BLaER1 treated with 17β-estradiol and CSF1 and Interleukin-3, amounts not matched to agents 10 nM and 100 nM (cell line): ENCODE measurements at regions not wholly inside any gene's neighbourhood (a gene's known extent, or its start where the extent isn't known, plus 50 kb on each side); places are given as distances from the start of the nearest gene placed in this dataset.

ENCODE experiments used
- H3K27ac ChIP-seq, 11 experiments: shearing (Covaris generic); formaldehyde crosslinking; 2 replicates each; pipeline ENCODE4 v1.8.1; 2022
- H3K27me3 ChIP-seq, 11 experiments: shearing (Covaris generic); formaldehyde crosslinking; 2 replicates each; pipeline ENCODE4 v1.8.1; 2022
- H3K36me3 ChIP-seq, 11 experiments: shearing (Covaris generic); formaldehyde crosslinking; 2 replicates each; pipeline ENCODE4 v1.8.1; 2022
- H3K4me1 ChIP-seq, 10 experiments: shearing (Covaris generic); formaldehyde crosslinking; 2 replicates each; pipeline ENCODE4 v1.8.1; 2022
- H3K4me2 ChIP-seq, 11 experiments: shearing (Covaris generic); formaldehyde crosslinking; 2 replicates each; pipeline ENCODE4 v1.8.1; 2022
- H3K4me3 ChIP-seq, 10 experiments: shearing (Covaris generic); formaldehyde crosslinking; 2 replicates each; pipeline ENCODE4 v1.8.1; 2022
- H3K9ac ChIP-seq, 11 experiments: shearing (Covaris generic); formaldehyde crosslinking; 2 replicates each; pipeline ENCODE4 v1.8.1; 2022
- H3K9me3 ChIP-seq, 11 experiments: shearing (Covaris generic); formaldehyde crosslinking; replicated peaks in 1 of 11; 2 replicates each; pipeline ENCODE4 v1.8.1; 2022
- H4K20me1 ChIP-seq, 11 experiments: shearing (Covaris generic); formaldehyde crosslinking; 2 replicates each; pipeline ENCODE4 v1.8.1; 2022
- Cebpa-rat ChIP-seq, 11 experiments: shearing (Covaris generic); IDR thresholded peaks; 2 replicates each; pipeline ENCODE4 v1.8.1; 2022

DNA sequence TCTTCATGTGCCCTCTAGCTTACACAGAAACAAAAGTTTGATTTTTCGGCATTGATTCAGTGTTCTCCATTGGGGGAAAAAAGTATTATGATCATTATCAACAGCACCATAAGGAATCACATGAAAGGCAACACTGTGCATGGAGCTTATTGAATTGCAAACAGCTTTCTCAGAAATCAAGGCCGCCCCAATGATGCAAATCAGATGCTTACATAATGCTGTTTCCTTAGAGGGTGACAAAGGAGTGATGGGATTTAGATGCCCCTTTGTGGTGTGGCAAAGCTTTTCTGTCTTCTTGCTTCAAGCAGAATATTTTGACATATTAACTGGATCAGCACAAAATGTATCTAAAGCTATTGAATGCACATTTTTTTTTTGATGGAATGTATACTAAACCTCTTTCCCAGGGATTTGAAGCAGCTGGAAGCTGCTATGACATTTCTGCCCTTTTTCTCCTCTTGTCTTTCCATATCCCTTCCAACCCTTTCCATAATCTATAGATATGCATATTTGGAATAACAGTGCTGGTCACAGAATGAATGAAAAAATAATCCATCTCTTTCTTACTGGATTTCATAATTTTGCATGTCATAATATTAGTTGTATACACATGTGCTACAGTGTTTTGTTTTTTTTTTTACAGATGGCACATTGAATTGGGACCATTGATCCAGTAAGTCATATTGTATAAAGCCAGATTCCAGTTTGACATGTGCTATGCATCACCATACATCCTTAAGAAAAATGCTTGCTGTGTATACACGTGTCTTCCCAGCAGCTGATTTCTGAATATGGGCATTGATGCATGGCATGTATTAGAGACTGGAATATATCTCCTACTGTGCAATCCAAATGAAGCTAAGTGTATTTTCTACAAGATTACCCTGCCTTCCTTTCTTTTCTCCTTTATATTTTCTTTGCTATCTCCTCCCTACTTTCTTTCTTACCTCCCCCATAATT, 259.7 kb upstream of the DCN start:
- H3K4me2 ChIP-seq: no peak overlapping the region
- H4K20me1 ChIP-seq: no peaks in the 10 kb centered on the region
- H3K4me3 ChIP-seq: no peak overlapping the region
- no peaks in the 10 kb centered on the region for H3K27me3 ChIP-seq
- H3K27ac ChIP-seq: no peak overlapping the region
- H3K4me1 ChIP-seq: peaks cover 0 to 10% (median 6%) of the 10 kb centered on the region in 10 experiments; a peak in 4 of 20 replicates
- no peak for TF ChIP-seq Cebpa-rat (IDR thresholded peaks at IDR 0.05)
- no peak overlapping the region for H3K9ac ChIP-seq
- H3K36me3 ChIP-seq: no peaks in the 10 kb centered on the region
- H3K9me3 ChIP-seq: peaks cover 0 to 5% (median 0%) of the 10 kb centered on the region in 11 experiments; a peak in 2 of 22 replicates

DNA sequence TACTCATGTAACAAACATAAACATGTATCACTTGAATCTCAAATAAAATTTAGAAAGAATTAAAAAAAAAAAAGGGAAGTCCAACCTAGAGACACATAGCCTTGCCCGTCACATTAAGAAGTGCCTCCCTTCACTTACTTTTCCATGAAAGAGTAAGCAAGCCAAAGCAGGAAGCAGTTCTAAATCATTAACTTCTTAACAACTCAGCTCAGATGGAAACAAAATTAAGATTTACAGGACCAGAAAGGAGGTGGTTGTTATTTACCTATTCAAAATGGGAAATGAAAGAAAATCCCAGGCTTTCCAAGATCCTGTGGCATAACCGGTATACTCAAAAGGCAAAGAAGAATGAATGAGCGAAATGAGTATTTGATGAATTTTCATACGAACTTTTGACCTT, 258.6 kb upstream of the DCN start:
- Histone ChIP-seq H3K4me2 (no peak overlapping the region), H3K4me3 (no peak overlapping the region), H3K9ac (no peak overlapping the region), H3K27ac (no peak overlapping the region), H3K27me3 (no peaks in the 10 kb centered on the region), H3K4me1 (peaks cover 0 to 10% (median 6%) of the 10 kb centered on the region in 10 experiments; a peak in 4 of 20 replicates), H3K36me3 (no peaks in the 10 kb centered on the region), H4K20me1 (no peaks in the 10 kb centered on the region), H3K9me3 (peaks cover 0 to 5% (median 0%) of the 10 kb centered on the region in 11 experiments; a peak in 2 of 22 replicates)
- no peak for TF ChIP-seq Cebpa-rat (IDR thresholded peaks at IDR 0.05)

DNA sequence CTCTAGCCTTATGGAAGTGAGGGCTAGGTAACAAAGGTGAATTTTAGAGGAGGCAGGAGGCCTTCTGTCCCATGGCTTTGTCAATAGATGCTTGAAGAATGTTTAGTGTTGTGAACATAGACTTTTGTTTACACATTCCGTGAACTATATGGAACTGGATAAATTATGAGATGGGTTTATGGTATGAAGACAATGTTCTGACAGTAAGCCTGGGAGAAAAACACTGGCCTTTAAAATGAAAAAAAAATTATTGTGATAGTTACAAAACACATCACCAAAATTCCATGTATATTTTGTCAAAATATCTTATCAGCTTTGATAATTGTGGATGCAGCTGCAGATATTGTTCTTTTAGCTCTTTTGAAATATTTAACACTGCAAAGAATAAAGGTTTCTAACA, 251.5 kb upstream of the DCN start:
- Histone ChIP-seq H3K9ac (no peak overlapping the region), H3K27ac (no peak overlapping the region), H3K4me3 (no peak overlapping the region), H3K36me3 (no peaks in the 10 kb centered on the region), H4K20me1 (no peaks in the 10 kb centered on the region), H3K27me3 (no peaks in the 10 kb centered on the region), H3K4me1 (peaks cover 0 to 10% (median 6%) of the 10 kb centered on the region in 10 experiments; a peak in 4 of 20 replicates), H3K9me3 (no peaks in the 10 kb centered on the region; a peak in 1 of 22 replicates), H3K4me2 (no peak overlapping the region)
- no peak for TF ChIP-seq Cebpa-rat (IDR thresholded peaks at IDR 0.05)

DNA sequence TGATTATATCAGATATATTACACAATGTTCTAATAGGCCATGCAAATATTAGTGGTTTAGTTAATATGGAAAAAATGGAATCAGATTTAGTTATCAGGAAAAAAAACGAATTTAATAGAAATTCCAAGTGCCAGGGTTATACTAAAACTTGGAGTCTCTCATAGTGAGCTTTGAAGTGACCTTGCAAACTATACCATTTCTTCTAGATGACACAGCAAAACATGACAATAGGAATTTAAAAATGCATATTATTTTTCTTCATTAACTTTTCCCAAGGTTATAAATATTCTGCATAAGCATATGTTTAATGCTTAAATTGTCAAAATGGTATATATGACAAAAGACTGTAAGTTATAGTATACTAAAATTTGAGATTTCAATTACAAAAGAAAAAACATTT, 250.1 kb upstream of the DCN start:
- no peak overlapping the region for H3K4me3 ChIP-seq
- no peak overlapping the region for H3K27ac ChIP-seq
- no peak overlapping the region for H3K4me2 ChIP-seq
- H3K9ac ChIP-seq: no peak overlapping the region
- H4K20me1 ChIP-seq: no peaks in the 10 kb centered on the region
- no peaks in the 10 kb centered on the region for H3K27me3 ChIP-seq
- no peaks in the 10 kb centered on the region; a peak in 1 of 22 replicates for H3K9me3 ChIP-seq
- no peaks in the 10 kb centered on the region for H3K4me1 ChIP-seq
- H3K36me3 ChIP-seq: no peaks in the 10 kb centered on the region
- no peak for TF ChIP-seq Cebpa-rat (IDR thresholded peaks at IDR 0.05)

DNA sequence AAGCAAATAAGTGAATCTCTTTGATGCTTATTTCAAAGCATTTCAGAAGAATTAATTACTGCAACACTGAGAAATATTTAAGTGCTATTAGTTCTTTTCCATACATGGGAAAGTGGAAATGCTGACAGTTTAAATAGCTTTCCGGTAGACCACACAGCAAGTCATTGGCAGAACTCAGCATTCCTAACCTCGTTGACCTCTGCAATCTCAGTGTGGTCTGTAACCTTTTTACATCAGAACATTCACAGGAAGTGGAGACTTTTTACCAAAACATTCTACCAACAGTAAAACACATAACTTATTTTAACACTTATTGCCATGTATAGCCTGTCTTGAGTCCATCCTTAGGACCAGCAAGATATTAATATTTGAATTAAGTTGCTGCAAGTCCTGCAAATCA, 249.5 kb upstream of the DCN start:
- no peaks in the 10 kb centered on the region for H3K4me1 ChIP-seq
- H3K27me3 ChIP-seq: no peaks in the 10 kb centered on the region
- H3K4me3 ChIP-seq: no peak overlapping the region
- H3K4me2 ChIP-seq: no peak overlapping the region
- no peak for TF ChIP-seq Cebpa-rat (IDR thresholded peaks at IDR 0.05)
- H3K36me3 ChIP-seq: no peaks in the 10 kb centered on the region
- H3K9ac ChIP-seq: no peak overlapping the region
- H3K27ac ChIP-seq: no peak overlapping the region
- H4K20me1 ChIP-seq: no peaks in the 10 kb centered on the region
- no peaks in the 10 kb centered on the region; a peak in 1 of 22 replicates for H3K9me3 ChIP-seq

DNA sequence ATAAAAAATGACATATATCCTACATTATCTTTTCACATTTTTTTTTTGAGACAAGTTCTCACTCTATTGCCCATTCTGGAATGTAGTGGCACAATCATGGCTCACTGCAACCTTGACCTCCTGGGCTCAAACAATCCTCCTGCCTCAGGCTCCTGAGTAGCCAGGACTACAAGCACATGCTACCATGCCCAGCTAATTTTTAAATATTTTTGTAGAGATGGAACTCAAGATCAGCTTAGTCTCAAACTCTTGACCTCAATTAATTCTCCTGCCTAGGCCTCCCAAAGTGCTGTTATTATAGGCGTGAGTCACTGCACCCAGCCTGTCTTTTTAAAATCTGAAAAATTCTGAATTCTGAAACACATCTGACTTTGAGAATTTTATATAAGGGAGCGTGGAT, 241.9 kb upstream of the DCN start:
- no peaks in the 10 kb centered on the region for H3K4me1 ChIP-seq
- H3K27ac ChIP-seq: no peak overlapping the region
- no peak overlapping the region for H3K4me2 ChIP-seq
- no peaks in the 10 kb centered on the region for H3K9me3 ChIP-seq
- no peaks in the 10 kb centered on the region for H3K27me3 ChIP-seq
- no peak overlapping the region for H3K4me3 ChIP-seq
- TF ChIP-seq Cebpa-rat (IDR thresholded peaks at IDR 0.05): no peak
- H3K9ac ChIP-seq: no peak overlapping the region
- H4K20me1 ChIP-seq: no peaks in the 10 kb centered on the region
- no peaks in the 10 kb centered on the region for H3K36me3 ChIP-seq

DNA sequence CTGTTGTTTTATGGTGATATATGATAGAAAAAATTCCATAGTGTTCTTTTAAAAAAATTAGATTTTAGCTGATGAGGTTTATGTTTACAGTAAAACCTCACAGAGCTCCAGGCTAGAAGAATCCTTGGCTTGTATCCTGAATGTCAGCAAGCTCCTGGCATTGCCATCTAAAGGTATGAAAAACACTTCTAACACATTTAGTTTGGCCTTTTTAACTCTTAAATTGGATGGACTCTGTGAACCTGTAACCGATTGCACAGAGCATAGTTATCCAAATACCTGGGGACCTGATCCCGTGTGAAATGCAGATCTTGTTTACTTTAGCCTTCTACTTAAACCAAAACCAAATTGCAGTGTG, 241.1 kb upstream of the DCN start:
- H3K9ac ChIP-seq: no peak overlapping the region
- no peaks in the 10 kb centered on the region for H3K27me3 ChIP-seq
- no peaks in the 10 kb centered on the region for H4K20me1 ChIP-seq
- H3K4me1 ChIP-seq: no peaks in the 10 kb centered on the region
- H3K27ac ChIP-seq: no peak overlapping the region
- no peak overlapping the region for H3K4me2 ChIP-seq
- no peaks in the 10 kb centered on the region for H3K9me3 ChIP-seq
- H3K4me3 ChIP-seq: no peak overlapping the region
- H3K36me3 ChIP-seq: no peaks in the 10 kb centered on the region
- no peak for TF ChIP-seq Cebpa-rat (IDR thresholded peaks at IDR 0.05)

DNA sequence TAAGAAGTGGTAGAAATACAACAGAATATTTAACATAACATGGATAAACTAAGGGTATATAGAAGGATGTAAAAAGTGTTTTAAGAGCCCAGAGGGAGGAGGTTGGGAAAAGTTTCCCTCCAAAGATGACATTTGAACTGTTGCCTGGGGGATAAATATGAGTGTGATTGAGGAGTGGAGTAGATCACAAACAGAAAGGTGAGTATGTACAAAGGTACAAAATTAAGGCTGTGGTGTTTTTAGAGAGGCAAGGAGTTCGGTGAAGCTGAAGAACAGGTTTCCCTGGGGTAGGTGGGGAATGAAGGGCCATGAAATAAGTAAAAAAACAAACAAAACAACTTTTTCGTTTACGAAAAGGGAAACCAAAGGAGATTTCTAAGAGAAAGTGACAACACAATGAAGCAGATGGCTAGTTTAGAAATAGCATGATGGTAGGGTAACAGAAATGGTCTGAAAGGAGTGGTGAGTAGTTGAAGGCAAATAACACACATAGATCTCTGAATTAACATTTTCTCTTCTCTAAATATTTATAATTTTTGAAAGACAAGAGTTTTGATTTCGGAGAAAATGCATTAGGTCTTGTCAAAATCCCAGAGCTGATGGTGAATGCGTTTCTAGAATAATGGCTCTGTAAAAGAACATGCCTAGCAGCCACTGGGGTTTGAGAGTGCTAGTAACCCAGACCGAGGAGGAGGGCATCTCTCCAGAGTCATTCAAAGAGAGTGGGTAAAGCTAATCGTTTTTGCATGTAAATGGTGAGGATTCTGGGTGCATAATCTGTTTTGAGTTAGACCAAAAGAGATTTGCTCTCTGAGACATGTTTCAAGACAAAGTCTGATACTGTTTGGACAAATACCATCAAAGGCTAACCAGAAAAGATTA, 240.4 kb upstream of the DCN start:
- no peaks in the 10 kb centered on the region for H3K36me3 ChIP-seq
- no peaks in the 10 kb centered on the region for H3K9me3 ChIP-seq
- H3K27me3 ChIP-seq: no peaks in the 10 kb centered on the region
- no peaks in the 10 kb centered on the region for H3K4me1 ChIP-seq
- H3K4me3 ChIP-seq: no peak overlapping the region
- TF ChIP-seq Cebpa-rat (IDR thresholded peaks at IDR 0.05): no peak
- H3K4me2 ChIP-seq: no peak overlapping the region
- no peak overlapping the region for H3K9ac ChIP-seq
- H3K27ac ChIP-seq: no peak overlapping the region
- H4K20me1 ChIP-seq: no peaks in the 10 kb centered on the region

DNA sequence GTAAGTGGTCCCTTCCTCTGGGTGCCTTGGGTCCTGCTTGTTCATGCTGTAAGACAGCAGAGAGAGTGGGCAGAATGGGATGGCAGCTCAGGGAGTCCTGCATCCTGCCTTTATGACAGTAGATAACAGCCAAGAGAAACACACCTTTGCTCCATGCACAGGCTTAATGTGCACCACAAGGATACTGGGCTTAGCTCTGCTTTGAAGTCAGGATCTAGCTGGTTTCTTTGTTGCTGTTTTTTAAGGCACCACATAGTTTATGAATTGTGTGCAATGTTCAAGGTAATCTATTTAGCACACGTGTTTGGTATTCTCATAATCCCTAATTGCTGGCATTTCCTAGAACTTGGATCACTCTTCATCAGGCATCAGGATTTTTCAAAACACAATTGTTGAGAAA, 239.5 kb upstream of the DCN start:
- Histone ChIP-seq H3K9me3 (no peaks in the 10 kb centered on the region), H3K4me2 (no peak overlapping the region), H4K20me1 (no peaks in the 10 kb centered on the region), H3K4me3 (no peak overlapping the region), H3K9ac (no peak overlapping the region), H3K36me3 (no peaks in the 10 kb centered on the region), H3K27ac (no peak overlapping the region), H3K4me1 (no peaks in the 10 kb centered on the region), H3K27me3 (no peaks in the 10 kb centered on the region)
- no peak for TF ChIP-seq Cebpa-rat (IDR thresholded peaks at IDR 0.05)
